ENCODE measurements at regions not wholly inside any gene's neighbourhood (a gene's known extent, or its start where the extent isn't known, plus 50 kb on each side); places are given as distances from the start of the nearest gene placed in this dataset.

GRCh38 chr5:2010940-2011339, 128.2 kb upstream of the IRX4 start:
- Histone ChIP-seq H3K9ac (ENCODE audit: low read length) (no peak overlapping the region), H3K4me1 (ENCODE audit: insufficient read depth, low read length, severe bottlenecking) (no peaks in the 10 kb centered on the region), H3K36me3 (ENCODE audit: insufficient read depth, low read length) (no peaks in the 10 kb centered on the region), H3K4me2 (ENCODE audit: low read length) (no peak overlapping the region), H3K9me3 (ENCODE audit: low read length) (no peaks in the 10 kb centered on the region), H4K20me1 (ENCODE audit: insufficient read depth, low read length) (no peaks in the 10 kb centered on the region), H3K4me3 (ENCODE audit: low read depth, low read length, poor library complexity, severe bottlenecking) (no peak overlapping the region), H3F3A (ENCODE audit: insufficient read depth, low read length) (no peaks in the 10 kb centered on the region), H2AFZ (ENCODE audit: low read length) (no peak overlapping the region), H3K27me3 (ENCODE audit: insufficient read depth, low read length) (0 out of 2 replicates have a peak, but pooled peaks cover 8% of the 10 kb centered on the region), H3K27ac (ENCODE audit: low read depth, low read length, poor library complexity, severe bottlenecking) (no peak overlapping the region), H3K79me2 (ENCODE audit: insufficient read depth, low read length) (no peaks in the 10 kb centered on the region), H3K9me2 (ENCODE audit: low read depth, low read length) (no peaks in the 10 kb centered on the region)
- TF ChIP-seq CTCF (IDR thresholded peaks at IDR 0.05; ENCODE audit: low read length) (no peak), EZH2 (IDR thresholded peaks at IDR 0.05; ENCODE audit: borderline replicate concordance, low read length) (no peak)

GRCh38 chr5:2009986-2010914, 127.5 kb upstream of the IRX4 start:
- H3K27ac ChIP-seq (ENCODE audit: low read depth, low read length, poor library complexity, severe bottlenecking) = no peak overlapping the region
- no peak overlapping the region for H3K4me2 ChIP-seq (ENCODE audit: low read length)
- H3K27me3 ChIP-seq (ENCODE audit: insufficient read depth, low read length) = 0 out of 2 replicates have a peak, but pooled peaks cover 8% of the 10 kb centered on the region
- H3K9me2 ChIP-seq (ENCODE audit: low read depth, low read length) = no peaks in the 10 kb centered on the region
- H3K4me3 ChIP-seq (ENCODE audit: low read depth, low read length, poor library complexity, severe bottlenecking) = no peak overlapping the region
- H2AFZ ChIP-seq (ENCODE audit: low read length) = no peak overlapping the region
- H3K9me3 ChIP-seq (ENCODE audit: low read length) = no peaks in the 10 kb centered on the region
- H3K36me3 ChIP-seq (ENCODE audit: insufficient read depth, low read length) = no peaks in the 10 kb centered on the region
- H4K20me1 ChIP-seq (ENCODE audit: insufficient read depth, low read length) = no peaks in the 10 kb centered on the region
- H3K9ac ChIP-seq (ENCODE audit: low read length) = no peak overlapping the region
- no peaks in the 10 kb centered on the region for H3K79me2 ChIP-seq (ENCODE audit: insufficient read depth, low read length)
- no peaks in the 10 kb centered on the region for H3K4me1 ChIP-seq (ENCODE audit: insufficient read depth, low read length, severe bottlenecking)
- no peaks in the 10 kb centered on the region for H3F3A ChIP-seq (ENCODE audit: insufficient read depth, low read length)
- no peak for TF ChIP-seq CTCF (IDR thresholded peaks at IDR 0.05; ENCODE audit: low read length)
- no peak for TF ChIP-seq EZH2 (IDR thresholded peaks at IDR 0.05; ENCODE audit: borderline replicate concordance, low read length)

- Histone ChIP-seq H3K4me2 (ENCODE audit: low read length) (no peak overlapping the region), H3K27me3 (ENCODE audit: insufficient read depth, low read length) (0 out of 2 replicates have a peak, but pooled peaks cover 8% of the 10 kb centered on the region), H3K36me3 (ENCODE audit: insufficient read depth, low read length) (no peaks in the 10 kb centered on the region), H3K9ac (ENCODE audit: low read length) (no peak overlapping the region), H4K20me1 (ENCODE audit: insufficient read depth, low read length) (no peaks in the 10 kb centered on the region), H3K27ac (ENCODE audit: low read depth, low read length, poor library complexity, severe bottlenecking) (no peak overlapping the region), H3F3A (ENCODE audit: insufficient read depth, low read length) (no peaks in the 10 kb centered on the region), H3K79me2 (ENCODE audit: insufficient read depth, low read length) (no peaks in the 10 kb centered on the region), H3K4me1 (ENCODE audit: insufficient read depth, low read length, severe bottlenecking) (no peaks in the 10 kb centered on the region), H3K9me3 (ENCODE audit: low read length) (no peaks in the 10 kb centered on the region), H3K4me3 (ENCODE audit: low read depth, low read length, poor library complexity, severe bottlenecking) (no peak overlapping the region), H2AFZ (ENCODE audit: low read length) (no peak overlapping the region), H3K9me2 (ENCODE audit: low read depth, low read length) (no peaks in the 10 kb centered on the region)
- TF ChIP-seq CTCF (IDR thresholded peaks at IDR 0.05; ENCODE audit: low read length) (no peak), EZH2 (IDR thresholded peaks at IDR 0.05; ENCODE audit: borderline replicate concordance, low read length) (no peak)
Observed at GRCh38 chr5:2008851-2009629, 126.3 kb upstream of the IRX4 start.

Data from OCI-LY1 (cell line).